Testis (tissue), 2 donors: ENCODE measurements at regions not wholly inside any gene's neighbourhood (a gene's known extent, or its start where the extent isn't known, plus 50 kb on each side); places are given as distances from the start of the nearest gene placed in this dataset.

Source experiments
- DNase-seq: peaks from one replicate; pipeline ENCODE4 v3.0.0-alpha.2; 2019
- H3K27ac ChIP-seq, 2 donors: fragments of 200-600 bp; sonication (generic); one replicate each; pipeline ENCODE4 v1.5.1; 2019
- H3K27me3 ChIP-seq: fragments of 200-600 bp; sonication (generic); one replicate; pipeline ENCODE4 v1.5.1; 2019
- H3K36me3 ChIP-seq: fragments of 200-600 bp; sonication (generic); one replicate; pipeline ENCODE4 v1.5.1; 2017; ENCODE audit warnings: low read depth; ENCODE audit errors: missing control alignments
- H3K4me1 ChIP-seq: fragments of 200-600 bp; sonication (generic); one replicate; pipeline ENCODE4 v1.5.1; 2019
- H3K4me3 ChIP-seq, 2 donors: fragments of 200-600 bp; sonication (generic); one replicate each; pipeline ENCODE4 v1.5.1; 2017 to 2019
- H3K9me3 ChIP-seq: fragments of 200-600 bp; sonication (generic); one replicate; pipeline ENCODE4 v1.5.1; 2017
- POLR2A ChIP-seq: fragments of 450-650 bp; IDR thresholded peaks from one replicate; pipeline ENCODE4 v1.6.1; 2017; ENCODE audit warnings: antibody characterized with exemption, mild to moderate bottlenecking, moderate library complexity
- WGBS, 2 donors: methylation state at CpG; one replicate each; pipeline ENCODE4 v1.1.5; 2018; 5-methylcytosine and 5-hydroxymethylcytosine counted together
- intact Hi-C: fragments of 100-400 bp; cut with DNase I; formaldehyde crosslinking; loops from one replicate; pipeline ENCODE4 v1.15.1; 2023; ENCODE audit warnings: low total_unique reads
- TF ChIP-seq, protein P1 (sequence below), 3 experiments: fragments of 450-650 bp in 2 of 3; fragments of 200-600 bp in 1 of 3; sonication (generic) in 1 of 3; IDR thresholded peaks; one replicate each; pipeline ENCODE4 v1.5.1; 2016 to 2019; ENCODE audit warnings: antibody characterized with exemption in 3 of 3, mild to moderate bottlenecking in 2 of 3, moderate library complexity in 1 of 3

DNA sequence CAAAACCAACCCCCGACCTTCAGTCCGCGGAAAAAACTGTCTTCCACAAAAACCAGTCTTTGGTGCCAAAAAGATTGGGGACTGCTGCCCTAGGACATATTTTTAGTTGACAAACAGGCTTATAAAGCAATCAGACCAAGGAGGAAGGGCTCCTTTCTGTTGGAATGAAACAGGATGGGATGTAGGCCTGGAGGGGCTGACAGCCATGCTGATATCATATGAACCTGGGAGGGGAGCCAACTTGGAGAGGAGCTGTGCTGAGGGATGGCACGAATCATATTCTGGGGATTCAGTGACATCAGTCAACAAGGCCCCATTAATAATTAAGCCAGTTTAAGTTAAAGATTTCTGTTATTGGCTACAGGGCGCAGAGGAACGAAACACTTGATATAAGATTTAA lies 225.4 kb upstream of the TSHZ2 start:
- WGBS, 2 donors = 89 to 92% methylated on average over 6 of the region's 6 CpGs
- H3K27me3 ChIP-seq = no peaks in the 10 kb centered on the region
- TF ChIP-seq, protein P1, sequence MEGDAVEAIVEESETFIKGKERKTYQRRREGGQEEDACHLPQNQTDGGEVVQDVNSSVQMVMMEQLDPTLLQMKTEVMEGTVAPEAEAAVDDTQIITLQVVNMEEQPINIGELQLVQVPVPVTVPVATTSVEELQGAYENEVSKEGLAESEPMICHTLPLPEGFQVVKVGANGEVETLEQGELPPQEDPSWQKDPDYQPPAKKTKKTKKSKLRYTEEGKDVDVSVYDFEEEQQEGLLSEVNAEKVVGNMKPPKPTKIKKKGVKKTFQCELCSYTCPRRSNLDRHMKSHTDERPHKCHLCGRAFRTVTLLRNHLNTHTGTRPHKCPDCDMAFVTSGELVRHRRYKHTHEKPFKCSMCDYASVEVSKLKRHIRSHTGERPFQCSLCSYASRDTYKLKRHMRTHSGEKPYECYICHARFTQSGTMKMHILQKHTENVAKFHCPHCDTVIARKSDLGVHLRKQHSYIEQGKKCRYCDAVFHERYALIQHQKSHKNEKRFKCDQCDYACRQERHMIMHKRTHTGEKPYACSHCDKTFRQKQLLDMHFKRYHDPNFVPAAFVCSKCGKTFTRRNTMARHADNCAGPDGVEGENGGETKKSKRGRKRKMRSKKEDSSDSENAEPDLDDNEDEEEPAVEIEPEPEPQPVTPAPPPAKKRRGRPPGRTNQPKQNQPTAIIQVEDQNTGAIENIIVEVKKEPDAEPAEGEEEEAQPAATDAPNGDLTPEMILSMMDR (IDR thresholded peaks at IDR 0.05) = no peak
- no peak for TF ChIP-seq POLR2A
- intact Hi-C loops = no loop called here
- no peaks in the 10 kb centered on the region for H3K9me3 ChIP-seq
- H3K4me1 ChIP-seq = no peaks in the 10 kb centered on the region
- no peak for DNase-seq
- no peak overlapping the region for H3K4me3 ChIP-seq
- no peaks in the 10 kb centered on the region for H3K36me3 ChIP-seq
- no peak overlapping the region for H3K27ac ChIP-seq

DNA sequence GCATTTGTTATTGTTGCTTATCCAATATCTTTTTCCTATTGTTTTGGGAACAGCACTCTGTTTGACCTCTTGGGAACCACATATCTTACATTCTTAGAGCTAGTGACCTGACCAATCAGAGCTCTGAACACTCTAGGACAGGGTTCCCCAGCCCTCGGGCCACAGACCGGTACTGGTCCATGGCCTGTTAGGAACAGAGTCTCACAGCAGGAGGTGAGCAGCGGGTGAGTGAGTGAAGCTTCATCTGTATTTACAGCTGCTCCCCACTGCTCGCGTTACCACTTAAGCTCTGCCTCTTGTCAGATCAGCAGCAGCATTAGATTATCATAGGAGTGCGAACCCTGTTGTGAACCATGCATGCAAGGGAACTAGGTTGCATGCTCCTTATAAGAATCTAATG lies 226.0 kb upstream of the TSHZ2 start:
- no peak for TF ChIP-seq POLR2A
- TF ChIP-seq, protein P1 (IDR thresholded peaks at IDR 0.05) = no peak
- H3K36me3 ChIP-seq = no peaks in the 10 kb centered on the region
- H3K4me3 ChIP-seq = no peak overlapping the region
- H3K27ac ChIP-seq = no peak overlapping the region
- WGBS, 2 donors = 85 to 95% methylated on average over 6 of the region's 6 CpGs
- no peaks in the 10 kb centered on the region for H3K27me3 ChIP-seq
- intact Hi-C loops = no loop called here
- no peaks in the 10 kb centered on the region for H3K4me1 ChIP-seq
- no peak for DNase-seq
- H3K9me3 ChIP-seq = no peaks in the 10 kb centered on the region

DNA sequence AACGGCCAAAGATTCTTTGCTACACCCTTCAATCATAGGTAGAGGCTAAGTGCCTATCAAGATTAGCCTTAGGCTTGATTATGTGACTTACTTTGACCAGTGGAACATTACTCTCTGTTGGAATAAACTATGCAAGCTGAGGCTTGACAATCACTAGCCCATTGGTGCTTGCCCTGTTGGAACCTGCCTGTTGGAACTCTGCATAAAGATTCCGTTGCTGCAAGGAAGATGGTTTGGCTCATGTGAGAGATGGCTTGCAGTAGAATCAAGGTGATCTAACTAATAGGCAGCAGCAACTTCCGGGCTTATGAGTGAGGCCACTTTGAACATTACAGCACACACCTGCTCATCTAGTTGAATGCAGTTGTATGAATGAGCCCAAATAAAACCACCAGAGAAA lies 227.7 kb upstream of the TSHZ2 start:
- no peak for TF ChIP-seq POLR2A
- TF ChIP-seq, protein P1 (IDR thresholded peaks at IDR 0.05) = no peak
- intact Hi-C loops = no loop called here
- H3K4me1 ChIP-seq = no peaks in the 10 kb centered on the region
- H3K27ac ChIP-seq = no peak overlapping the region
- 88 to 89% methylated on average over 3 of the region's 3 CpGs for WGBS, 2 donors
- DNase-seq = no peak
- no peaks in the 10 kb centered on the region for H3K27me3 ChIP-seq
- H3K4me3 ChIP-seq = no peak overlapping the region
- no peaks in the 10 kb centered on the region for H3K36me3 ChIP-seq
- H3K9me3 ChIP-seq = no peaks in the 10 kb centered on the region

DNA sequence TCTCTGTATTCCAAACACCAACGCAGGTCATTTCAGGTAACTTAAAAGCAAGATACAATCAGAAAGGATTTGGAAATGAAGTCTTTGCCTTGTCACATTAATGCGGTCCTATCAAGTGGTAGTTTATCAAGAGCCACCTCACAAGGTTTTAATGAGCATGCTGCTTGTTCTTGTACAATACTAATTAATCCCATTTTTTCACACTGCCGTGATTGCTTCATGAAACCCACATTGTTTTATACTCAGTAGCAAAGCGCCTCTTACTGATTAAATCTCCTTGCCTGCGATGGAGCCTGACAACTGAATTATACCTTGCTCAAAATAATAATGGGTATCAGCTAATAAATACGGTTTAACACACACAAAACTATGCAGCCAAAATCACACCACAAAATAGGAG lies 234.1 kb upstream of the TSHZ2 start:
- H3K27ac ChIP-seq = no peak overlapping the region
- no peak overlapping the region for H3K4me3 ChIP-seq
- DNase-seq = no peak
- no peaks in the 10 kb centered on the region for H3K27me3 ChIP-seq
- no peaks in the 10 kb centered on the region for H3K9me3 ChIP-seq
- WGBS, 2 donors = 84 to 88% methylated on average over 6 of the region's 6 CpGs
- TF ChIP-seq POLR2A = no peak
- TF ChIP-seq, protein P1 (IDR thresholded peaks at IDR 0.05) = no peak
- H3K36me3 ChIP-seq = no peaks in the 10 kb centered on the region
- H3K4me1 ChIP-seq = no peaks in the 10 kb centered on the region
- intact Hi-C loops = no loop called here

DNA sequence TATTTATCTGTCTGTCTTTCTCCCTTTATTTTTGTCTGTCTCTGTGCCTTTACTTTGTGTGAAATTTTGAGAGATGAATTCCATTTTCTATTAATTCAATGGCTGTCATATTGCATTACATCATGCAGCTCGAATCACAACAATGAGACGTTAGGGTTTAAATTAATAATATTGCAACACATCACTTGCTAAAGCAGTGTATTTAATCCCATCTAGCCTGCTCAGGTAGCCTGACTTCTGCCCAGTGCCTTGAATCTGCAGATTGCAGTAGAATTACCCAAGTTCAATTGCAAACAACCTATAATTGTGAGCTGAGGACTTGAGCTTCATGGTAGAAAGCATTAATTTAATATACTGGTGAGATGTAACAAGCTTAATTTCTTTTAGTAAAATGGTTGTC lies 235.7 kb upstream of the TSHZ2 start:
- intact Hi-C loops = no loop called here
- Histone ChIP-seq H3K9me3 (no peaks in the 10 kb centered on the region), H3K27me3 (no peaks in the 10 kb centered on the region), H3K27ac (no peak overlapping the region), H3K36me3 (no peaks in the 10 kb centered on the region), H3K4me3 (no peak overlapping the region), H3K4me1 (no peaks in the 10 kb centered on the region)
- DNase-seq = no peak
- 90 to 94% methylated on average over 2 of the region's 2 CpGs for WGBS, 2 donors
- TF ChIP-seq, protein P1 (IDR thresholded peaks at IDR 0.05) = no peak
- no peak for TF ChIP-seq POLR2A
